ENCODE measurements at regions not wholly inside any gene's neighbourhood (a gene's known extent, or its start where the extent isn't known, plus 50 kb on each side); places are given as distances from the start of the nearest gene placed in this dataset.
"Not testable (repeated sequence)": the region's sequence is repeated elsewhere in the genome, so short reads cannot be mapped to it uniquely, and the experiment has no call there.

GRCh38 chr3:127069814-127070440 is 87.0 kb downstream of the PLXNA1 start:
- Mint-ChIP-seq H3K36me3 (ENCODE audit: low read depth) (no peaks in the 10 kb centered on the region), H3K27me3 (no peaks in the 10 kb centered on the region), H3K4me3 (no peak overlapping the region), H3K27ac (no peak overlapping the region), H3K9me3 (no peaks in the 10 kb centered on the region), H3K4me1 (peaks cover 3% of the 10 kb centered on the region)
- CTCF ChIA-PET, result no interaction called here
- no peak for DNase-seq
- POLR2A ChIA-PET, result no interaction called here

GRCh38 chr3:127070776-127071175 is 87.9 kb downstream of the PLXNA1 start:
- H3K27me3 Mint-ChIP-seq, result no peaks in the 10 kb centered on the region
- no peak overlapping the region for H3K4me3 Mint-ChIP-seq
- POLR2A ChIA-PET, result no interaction called here
- no peak overlapping the region for H3K27ac Mint-ChIP-seq
- no peaks in the 10 kb centered on the region for H3K9me3 Mint-ChIP-seq
- CTCF ChIA-PET, result no interaction called here
- DNase-seq, result no peak
- no peaks in the 10 kb centered on the region for H3K36me3 Mint-ChIP-seq (ENCODE audit: low read depth)
- peaks cover 6% of the 10 kb centered on the region for H3K4me1 Mint-ChIP-seq

- Mint-ChIP-seq H3K36me3 (ENCODE audit: low read depth) (no peaks in the 10 kb centered on the region), H3K27ac (no peak overlapping the region), H3K27me3 (no peaks in the 10 kb centered on the region), H3K9me3 (no peaks in the 10 kb centered on the region), H3K4me3 (no peak overlapping the region), H3K4me1 (peaks cover 6% of the 10 kb centered on the region)
- ChIA-PET CTCF (no interaction called here), POLR2A (no interaction called here)
- no peak for DNase-seq
Measured at GRCh38 chr3:127071597-127072001, 88.7 kb downstream of the PLXNA1 start.

GRCh38 chr3:127072221-127072771 is 89.4 kb downstream of the PLXNA1 start:
- Mint-ChIP-seq H3K36me3 (ENCODE audit: low read depth) (no peaks in the 10 kb centered on the region), H3K27ac (no peak overlapping the region), H3K4me1 (peaks cover 6% of the 10 kb centered on the region), H3K4me3 (no peak overlapping the region), H3K9me3 (no peaks in the 10 kb centered on the region), H3K27me3 (no peaks in the 10 kb centered on the region)
- ChIA-PET POLR2A (no interaction called here), CTCF (no interaction called here)
- no peak for DNase-seq

- Mint-ChIP-seq H3K4me3 (no peak overlapping the region), H3K27ac (no peak overlapping the region), H3K9me3 (no peaks in the 10 kb centered on the region), H3K36me3 (ENCODE audit: low read depth) (no peaks in the 10 kb centered on the region), H3K4me1 (peaks cover 6% of the 10 kb centered on the region), H3K27me3 (no peaks in the 10 kb centered on the region)
- ChIA-PET POLR2A (no interaction called here), CTCF (no interaction called here)
- no peak for DNase-seq
Measured at GRCh38 chr3:127072971-127073783, 90.3 kb downstream of the PLXNA1 start.

- Mint-ChIP-seq H3K27me3 (no peaks in the 10 kb centered on the region), H3K9me3 (no peaks in the 10 kb centered on the region), H3K27ac (no peak overlapping the region), H3K36me3 (ENCODE audit: low read depth) (no peaks in the 10 kb centered on the region), H3K4me3 (no peak overlapping the region), H3K4me1 (peaks cover 6% of the 10 kb centered on the region)
- no peak for DNase-seq
- POLR2A ChIA-PET, result no interaction called here
- CTCF ChIA-PET, result interaction anchor here (0.9 kb wide), 1 partner anchor 321 kb away, joined by 3 read pairs; no protein-coding TSS in a partner anchor
Measured at GRCh38 chr3:127073941-127074820, 91.3 kb downstream of the PLXNA1 start.

GRCh38 chr3:127074900-127075360 is 92.0 kb downstream of the PLXNA1 start:
- peaks cover 6% of the 10 kb centered on the region for H3K4me1 Mint-ChIP-seq
- H3K9me3 Mint-ChIP-seq, result no peaks in the 10 kb centered on the region
- no peak for DNase-seq
- CTCF ChIA-PET, result interaction anchor here (0.9 kb wide), 1 partner anchor 322 kb away, joined by 3 read pairs; no protein-coding TSS in a partner anchor
- no peak overlapping the region for H3K4me3 Mint-ChIP-seq
- H3K36me3 Mint-ChIP-seq (ENCODE audit: low read depth), result no peaks in the 10 kb centered on the region
- no peaks in the 10 kb centered on the region for H3K27me3 Mint-ChIP-seq
- POLR2A ChIA-PET, result no interaction called here
- no peak overlapping the region for H3K27ac Mint-ChIP-seq

GRCh38 chr3:127076166-127076992 is 93.5 kb downstream of the PLXNA1 start:
- H3K4me3 Mint-ChIP-seq; H3K4me1 Mint-ChIP-seq; H3K27ac Mint-ChIP-seq; DNase-seq; POLR2A ChIA-PET; H3K36me3 Mint-ChIP-seq (ENCODE audit: low read depth); H3K9me3 Mint-ChIP-seq; H3K27me3 Mint-ChIP-seq: not testable (repeated sequence)
- CTCF ChIA-PET, result interaction anchor here (1.5 kb wide), 1 partner anchor 11 kb away, joined by 3 read pairs; no protein-coding TSS in a partner anchor

GRCh38 chr3:127077068-127077467 is 94.2 kb downstream of the PLXNA1 start:
- no peak overlapping the region for H3K4me3 Mint-ChIP-seq
- H3K27me3 Mint-ChIP-seq, result peaks cover 2% of the 10 kb centered on the region
- peaks cover 6% of the 10 kb centered on the region for H3K4me1 Mint-ChIP-seq
- no peaks in the 10 kb centered on the region for H3K36me3 Mint-ChIP-seq (ENCODE audit: low read depth)
- no peaks in the 10 kb centered on the region for H3K9me3 Mint-ChIP-seq
- ChIA-PET CTCF (interaction anchor here (1.5 kb wide), 1 partner anchor 12 kb away, joined by 3 read pairs; no protein-coding TSS in a partner anchor), POLR2A (no interaction called here)
- DNase-seq, result no peak
- no peak overlapping the region for H3K27ac Mint-ChIP-seq

GRCh38 chr3:127077505-127078064 is 94.7 kb downstream of the PLXNA1 start:
- Mint-ChIP-seq H3K4me3 (no peak overlapping the region), H3K27me3 (peaks cover 2% of the 10 kb centered on the region), H3K36me3 (ENCODE audit: low read depth) (no peaks in the 10 kb centered on the region), H3K27ac (no peak overlapping the region), H3K9me3 (no peaks in the 10 kb centered on the region), H3K4me1 (peaks cover 6% of the 10 kb centered on the region)
- no peak for DNase-seq
- ChIA-PET POLR2A (no interaction called here), CTCF (no interaction called here)

GRCh38 chr3:127078626-127079025 is 95.7 kb downstream of the PLXNA1 start:
- ChIA-PET POLR2A (no interaction called here), CTCF (no interaction called here)
- Mint-ChIP-seq H3K4me3 (no peak overlapping the region), H3K4me1 (peaks cover 6% of the 10 kb centered on the region), H3K36me3 (ENCODE audit: low read depth) (no peaks in the 10 kb centered on the region), H3K27ac (no peak overlapping the region), H3K9me3 (no peaks in the 10 kb centered on the region), H3K27me3 (peaks cover 2% of the 10 kb centered on the region)
- no peak for DNase-seq

- Mint-ChIP-seq H3K27ac (no peak overlapping the region), H3K36me3 (ENCODE audit: low read depth) (no peaks in the 10 kb centered on the region), H3K27me3 (peaks cover 2% of the 10 kb centered on the region), H3K4me3 (no peak overlapping the region), H3K4me1 (peaks cover 5% of the 10 kb centered on the region), H3K9me3 (no peaks in the 10 kb centered on the region)
- DNase-seq, result no peak
- CTCF ChIA-PET, result no interaction called here
- POLR2A ChIA-PET, result no interaction called here
Measured at GRCh38 chr3:127079211-127079610, 96.3 kb downstream of the PLXNA1 start.

All from activated CD4-positive, alpha-beta memory T cell treated with anti-CD3 and anti-CD28 coated beads, Interleukin-2, amount 10 ng/mL, durations not matched to agents 7 days and 5 days (primary cell).